Endodermal cell (in vitro differentiated cells): ENCODE measurements at regions not wholly inside any gene's neighbourhood (a gene's known extent, or its start where the extent isn't known, plus 50 kb on each side); places are given as distances from the start of the nearest gene placed in this dataset.

ENCODE experiments used
- DNase-seq: peaks from one replicate; pipeline ENCODE4 v3.0.0-alpha.2; 2017
- H3K27ac ChIP-seq: 2 replicates; pipeline ENCODE4 v1.5.1; 2013; ENCODE audit warnings: mild to moderate bottlenecking, low read depth, low read length, moderate library complexity
- H3K27me3 ChIP-seq: 2 replicates; pipeline ENCODE4 v1.6.1; 2013; ENCODE audit warnings: mild to moderate bottlenecking, low read length, moderate library complexity; ENCODE audit not compliant: insufficient read depth, control insufficient read depth, poor library complexity, severe bottlenecking
- H3K36me3 ChIP-seq: 2 replicates; pipeline ENCODE4 v1.7.0; 2013; ENCODE audit warnings: mild to moderate bottlenecking, low read length, moderate library complexity; ENCODE audit not compliant: control insufficient read depth, insufficient read depth
- H3K4me1 ChIP-seq: one replicate; pipeline ENCODE4 v1.7.0; 2013; ENCODE audit warnings: low read length; ENCODE audit not compliant: control insufficient read depth, insufficient read depth
- H3K4me3 ChIP-seq: 2 replicates; pipeline ENCODE4 v1.5.1; 2013; ENCODE audit warnings: mild to moderate bottlenecking, low read length, moderate library complexity
- H3K9ac ChIP-seq: 2 replicates; pipeline ENCODE4 v1.6.1; 2013; ENCODE audit warnings: mild to moderate bottlenecking, low read length, moderate library complexity; ENCODE audit not compliant: poor library complexity, severe bottlenecking; ENCODE audit errors: extremely low read depth
- H3K9me3 ChIP-seq: 2 replicates; pipeline ENCODE4 v1.6.1; 2013; ENCODE audit warnings: mild to moderate bottlenecking, low read length, moderate library complexity; ENCODE audit not compliant: control insufficient read depth
- H3K27ac Mint-ChIP-seq: 2 replicates; pipeline ENCODE4 v1.8.0; 2020; ENCODE audit warnings: mixed read lengths
- H3K27me3 Mint-ChIP-seq: 2 replicates; pipeline ENCODE4 v1.8.0; 2021; ENCODE audit warnings: mild to moderate bottlenecking, mixed read lengths; ENCODE audit not compliant: insufficient read depth
- H3K36me3 Mint-ChIP-seq: 2 replicates; pipeline ENCODE4 v1.8.0; 2020; ENCODE audit warnings: low read depth, mixed read lengths
- H3K4me1 Mint-ChIP-seq: 2 replicates; pipeline ENCODE4 v1.8.0; 2020; ENCODE audit warnings: mixed read lengths
- H3K4me3 Mint-ChIP-seq: 2 replicates; pipeline ENCODE4 v1.8.0; 2020; ENCODE audit warnings: mild to moderate bottlenecking, moderate library complexity, mixed read lengths
- H3K9me3 Mint-ChIP-seq: 2 replicates; pipeline ENCODE4 v1.8.0; 2020; ENCODE audit warnings: mild to moderate bottlenecking, mixed read lengths
- CTCF ChIP-seq: fragments of 200-600 bp; sonication (generic); conservative IDR thresholded peaks from 2 replicates; pipeline ENCODE4 v1.5.0; 2021; ENCODE audit warnings: antibody characterized with exemption, mild to moderate bottlenecking
- WGBS, 2 experiments: methylation state at CpG; one replicate each; pipeline versions ENCODE4 v1.1.5 to v1.1.7; 2013; ENCODE audit warnings: missing lambda C conversion rate in 2 of 2, mixed read lengths in 1 of 2; ENCODE audit not compliant: insufficient coverage in 1 of 2, insufficient read length in 1 of 2; 5-methylcytosine and 5-hydroxymethylcytosine counted together

- H3K27ac Mint-ChIP-seq, result no peak overlapping the region
- no peak overlapping the region for H3K27ac ChIP-seq
These were observed 97.6 kb downstream of the RAMP3 start for GRCh38 chr7:45255187-45255586.

GRCh38 chr7:45256309-45256708, 98.7 kb downstream of the RAMP3 start:
- Histone ChIP-seq H3K4me1 (no peaks in the 10 kb centered on the region), H3K9me3 (no peaks in the 10 kb centered on the region), H3K9ac (no peak overlapping the region), H3K36me3 (no peaks in the 10 kb centered on the region), H3K4me3 (no peak overlapping the region), H3K27ac (no peak overlapping the region), H3K27me3 (peaks cover 11% of the 10 kb centered on the region)
- no peak overlapping the region for H3K4me3 Mint-ChIP-seq
- peaks cover 3% of the 10 kb centered on the region for H3K4me1 Mint-ChIP-seq
- H3K36me3 Mint-ChIP-seq, result no peaks in the 10 kb centered on the region
- no peak for TF ChIP-seq CTCF
- peaks cover 21% of the 10 kb centered on the region for H3K27me3 Mint-ChIP-seq
- H3K9me3 Mint-ChIP-seq, result no peaks in the 10 kb centered on the region
- 81 to 86% methylated on average over 6 to 7 of the region's 8 CpGs for WGBS, 2 experiments
- H3K27ac Mint-ChIP-seq, result no peak overlapping the region
- no peak for DNase-seq

More at GRCh38 chr7:45255187-45255586, 97.6 kb downstream of the RAMP3 start:
- no peak for DNase-seq
- Histone ChIP-seq H3K4me1 (no peaks in the 10 kb centered on the region), H3K9ac (no peak overlapping the region), H3K36me3 (no peaks in the 10 kb centered on the region), H3K4me3 (no peak overlapping the region), H3K27me3 (peaks cover 11% of the 10 kb centered on the region), H3K9me3 (no peaks in the 10 kb centered on the region)
- TF ChIP-seq CTCF, result no peak
- Mint-ChIP-seq H3K4me3 (no peak overlapping the region), H3K27me3 (peaks cover 19% of the 10 kb centered on the region), H3K36me3 (no peaks in the 10 kb centered on the region), H3K4me1 (no peaks in the 10 kb centered on the region), H3K9me3 (no peaks in the 10 kb centered on the region)
- 90 to 94% methylated on average over 4 to 7 of the region's 7 CpGs for WGBS, 2 experiments

GRCh38 chr7:45256775-45257174, 99.2 kb downstream of the RAMP3 start:
- Mint-ChIP-seq H3K4me1 (peaks cover 3% of the 10 kb centered on the region), H3K4me3 (no peak overlapping the region), H3K27me3 (peaks cover 21% of the 10 kb centered on the region), H3K9me3 (peaks cover 2% of the 10 kb centered on the region), H3K36me3 (no peaks in the 10 kb centered on the region), H3K27ac (no peak overlapping the region)
- 81 to 91% methylated on average over 1 to 2 of the region's 2 CpGs for WGBS, 2 experiments
- Histone ChIP-seq H3K9ac (no peak overlapping the region), H3K4me3 (no peak overlapping the region), H3K4me1 (no peaks in the 10 kb centered on the region), H3K9me3 (no peaks in the 10 kb centered on the region), H3K27ac (no peak overlapping the region), H3K27me3 (peaks cover 11% of the 10 kb centered on the region), H3K36me3 (no peaks in the 10 kb centered on the region)
- no peak for TF ChIP-seq CTCF
- no peak for DNase-seq
